LHCN-M2 (cell line): ENCODE measurements at regions not wholly inside any gene's neighbourhood (a gene's known extent, or its start where the extent isn't known, plus 50 kb on each side); places are given as distances from the start of the nearest gene placed in this dataset.

Experiments used
- DNase-seq: peaks from one replicate; pipeline ENCODE4 v3.0.0-alpha.2; 2012; ENCODE audit warnings: low read depth

DNA sequence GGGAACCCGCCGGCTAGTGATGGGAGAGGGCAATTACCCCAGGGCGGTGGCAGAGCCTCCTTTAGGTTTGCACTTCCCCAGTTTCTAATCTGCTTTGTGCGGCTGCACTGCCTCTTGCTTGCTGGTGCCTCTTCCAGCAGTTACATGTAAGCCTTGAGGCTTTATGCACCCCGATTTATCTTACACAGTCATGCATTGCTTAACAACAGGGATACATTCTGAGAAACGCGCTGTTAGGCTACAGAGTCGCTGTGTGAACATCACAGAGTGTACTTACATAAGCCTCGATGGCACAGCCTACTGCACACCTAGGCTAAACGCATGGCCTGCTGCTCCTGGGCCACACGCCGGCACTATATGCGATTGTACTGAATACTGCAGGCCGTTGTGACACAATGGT, 155.6 kb upstream of the MKI67 start:
- DNase-seq = no peak

DNA sequence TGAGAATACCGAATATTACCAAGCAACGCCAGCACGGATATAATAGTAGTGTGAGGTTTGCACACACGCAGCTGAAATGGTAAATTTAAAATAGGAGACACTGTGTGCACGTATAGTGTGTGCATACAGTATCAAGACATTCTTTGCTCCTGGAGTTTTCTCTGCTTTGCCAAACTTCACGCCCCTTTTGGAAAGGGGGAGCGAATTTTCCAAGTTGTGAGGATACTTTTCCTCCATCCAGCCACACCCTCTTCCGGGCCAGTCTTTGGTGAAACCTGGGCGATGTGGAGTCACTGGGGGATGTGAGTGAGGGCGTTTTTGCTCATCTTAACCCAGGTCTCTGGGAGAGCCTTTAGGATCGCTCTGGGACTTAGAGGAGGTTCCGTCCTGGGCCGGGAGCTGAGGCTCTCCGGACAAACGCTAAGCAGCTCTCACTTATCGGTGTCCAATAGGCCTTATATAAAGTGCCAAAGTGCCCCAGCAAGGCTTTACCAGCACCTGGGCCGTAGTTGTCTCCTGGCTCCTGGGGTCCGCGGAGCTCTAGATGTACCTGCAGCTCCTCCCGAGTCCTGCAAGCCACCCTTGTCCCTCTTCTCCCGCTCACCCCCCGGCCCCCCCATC, 160.0 kb upstream of the MKI67 start:
- DNase-seq = no peak

DNA sequence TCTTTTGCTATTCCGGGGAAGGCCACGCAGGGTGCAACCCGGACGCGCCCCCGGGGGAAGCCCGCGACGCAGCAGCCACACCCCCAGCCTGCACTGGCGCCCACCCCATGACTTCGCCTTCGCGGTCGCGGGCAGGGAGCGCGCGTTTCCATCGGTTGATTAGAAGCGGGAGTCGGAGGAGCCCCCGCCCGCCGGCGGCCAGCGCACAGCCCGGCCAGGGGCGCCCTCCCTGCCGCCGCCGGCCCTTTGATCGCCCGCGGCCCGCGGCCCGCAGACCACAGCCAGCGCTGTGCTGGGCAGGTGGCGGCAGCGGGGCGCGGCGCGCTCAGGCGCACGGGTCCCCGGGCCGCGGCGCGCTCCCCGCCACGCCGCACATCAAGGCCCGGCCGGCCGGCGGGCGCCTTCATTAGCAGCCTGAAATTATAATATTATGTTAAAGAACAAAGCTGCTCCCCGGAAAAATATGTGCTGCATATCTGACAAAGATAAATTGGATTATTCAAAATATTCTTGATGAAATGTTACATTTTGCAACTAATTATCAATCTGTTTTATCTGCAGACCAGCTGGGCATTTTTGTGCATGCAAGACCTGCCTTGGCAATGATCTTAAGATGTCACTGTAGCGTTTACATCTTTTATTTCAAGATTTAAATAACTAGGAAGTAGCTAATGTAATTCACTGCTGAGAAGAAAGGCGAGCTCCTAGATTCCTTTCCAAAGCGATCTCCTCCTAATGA, 160.7 kb upstream of the MKI67 start:
- DNase-seq = no peak

DNA sequence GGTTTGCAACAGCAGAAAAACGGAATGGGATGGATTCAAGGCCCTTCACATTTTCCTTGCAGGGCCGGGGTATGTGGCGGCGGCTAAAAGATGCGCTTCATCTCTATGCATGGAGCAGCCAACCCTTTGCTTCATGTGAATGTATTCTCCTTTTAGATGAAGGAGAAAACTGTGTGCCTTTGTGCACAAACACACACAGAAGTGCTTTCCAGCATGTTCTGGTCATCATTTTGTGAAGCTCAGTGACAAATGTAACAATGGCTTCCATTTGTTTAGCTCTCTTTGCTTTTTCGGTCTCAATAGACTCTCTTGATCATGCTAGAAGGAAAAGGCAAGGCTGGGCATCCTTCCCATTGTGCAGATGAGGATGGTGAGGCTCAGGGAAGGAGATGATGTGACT, 161.7 kb upstream of the MKI67 start:
- no peak for DNase-seq

DNA sequence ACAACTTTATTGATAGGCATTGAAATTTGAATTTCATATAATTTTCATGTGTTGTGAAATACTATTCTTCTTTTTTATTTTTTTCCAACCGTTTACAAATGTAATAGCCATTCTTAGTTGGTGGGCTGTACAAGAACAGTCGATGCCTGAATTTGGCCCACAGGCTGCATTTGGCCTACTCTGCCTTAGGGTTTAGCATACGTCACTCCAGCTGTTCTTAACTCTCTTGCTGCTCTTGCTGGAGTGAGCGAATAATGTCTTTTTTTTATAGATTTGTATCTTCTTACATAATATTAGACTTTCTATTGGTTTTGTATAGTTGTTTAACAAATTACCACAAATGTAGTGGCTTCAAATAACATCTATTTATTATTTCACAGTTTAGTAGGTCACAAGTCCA, 163.4 kb upstream of the MKI67 start:
- DNase-seq = no peak

DNA sequence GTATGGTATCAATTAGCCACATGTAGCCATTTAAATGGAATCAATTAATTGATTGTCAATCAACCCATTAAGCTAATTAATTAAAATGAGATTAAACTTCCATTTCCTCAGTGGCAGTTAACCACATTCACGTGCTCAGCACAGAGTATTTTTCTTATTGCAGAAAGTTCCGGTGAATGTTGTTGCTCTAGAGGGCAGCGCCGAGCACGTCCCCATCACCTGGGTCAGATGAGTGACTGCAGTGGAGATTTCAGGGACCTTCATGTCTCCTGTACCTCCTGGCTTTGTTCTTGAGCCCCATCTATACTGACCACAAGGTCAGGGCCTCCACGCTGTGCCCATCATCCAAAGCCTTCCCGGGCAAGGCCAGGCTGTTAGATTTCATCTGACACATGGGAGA, 168.8 kb upstream of the MKI67 start:
- no peak for DNase-seq

DNA sequence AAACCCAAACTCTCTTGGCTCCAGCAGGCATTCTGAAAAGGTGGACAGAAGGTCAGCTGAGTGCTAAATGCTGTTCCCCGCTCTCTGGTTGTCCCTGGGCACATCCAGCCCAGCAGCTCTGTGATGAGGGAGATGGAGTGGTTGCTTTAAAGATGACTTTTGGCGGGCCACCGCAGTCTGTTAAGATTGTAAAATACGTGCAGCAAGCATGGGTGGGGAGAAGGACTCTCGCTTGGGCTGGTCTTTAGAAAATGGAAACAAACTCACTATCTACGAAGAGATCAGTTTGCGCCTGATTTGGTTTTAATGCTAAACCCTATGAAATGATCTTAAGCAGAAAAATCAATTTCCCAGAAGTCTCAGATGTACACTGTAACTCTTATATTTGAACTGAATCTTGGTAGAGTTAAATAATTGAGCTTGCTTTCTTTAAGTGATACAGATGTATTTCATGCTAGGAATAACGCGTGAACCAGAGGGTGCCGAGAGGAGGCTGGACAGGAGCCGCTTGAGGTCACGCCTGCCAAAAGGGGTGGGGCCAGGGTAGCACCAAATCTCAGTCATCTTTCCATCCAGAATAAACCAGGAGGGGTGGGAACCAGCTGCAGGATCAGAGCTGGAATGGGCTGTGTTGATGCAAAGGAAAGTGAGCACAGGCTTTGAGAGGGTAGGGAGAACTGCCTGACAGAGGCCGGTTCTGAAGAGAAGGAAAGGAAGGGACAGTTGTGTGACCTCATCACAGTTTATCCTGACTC, 170.2 kb upstream of the MKI67 start:
- no peak for DNase-seq

DNA sequence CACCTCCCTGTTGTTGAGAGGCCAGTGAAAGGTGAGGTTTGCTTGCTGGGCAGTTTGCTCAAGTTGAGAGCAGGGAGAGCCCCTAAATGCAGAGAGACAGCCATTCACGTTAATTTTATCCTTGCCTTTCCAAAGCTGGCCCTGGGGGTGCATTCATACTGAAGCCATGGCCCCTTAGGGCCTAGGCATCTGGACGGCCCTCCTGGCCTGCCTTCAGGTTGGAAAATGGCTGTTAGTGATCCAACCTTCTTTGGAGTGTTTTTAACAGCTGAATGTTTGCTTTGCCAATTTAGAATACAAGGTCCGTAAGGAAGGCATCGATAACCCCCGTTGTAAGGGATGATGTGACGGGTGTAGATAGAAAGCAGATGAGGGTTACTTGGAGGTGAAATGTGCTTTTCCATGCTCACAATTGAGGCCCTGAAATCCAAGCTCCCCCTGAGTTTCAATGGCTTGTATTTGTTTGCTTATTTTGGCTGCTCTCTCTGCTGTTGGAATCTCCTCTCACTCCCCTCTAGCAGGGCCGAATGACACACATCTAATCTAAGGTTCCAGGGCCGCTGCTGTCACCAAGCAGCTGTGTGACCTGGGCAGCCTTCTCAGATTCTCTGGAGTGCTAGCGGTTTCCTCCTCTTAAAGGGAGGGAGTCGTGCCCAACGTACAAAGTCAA, 171.6 kb upstream of the MKI67 start:
- DNase-seq = no peak

DNA sequence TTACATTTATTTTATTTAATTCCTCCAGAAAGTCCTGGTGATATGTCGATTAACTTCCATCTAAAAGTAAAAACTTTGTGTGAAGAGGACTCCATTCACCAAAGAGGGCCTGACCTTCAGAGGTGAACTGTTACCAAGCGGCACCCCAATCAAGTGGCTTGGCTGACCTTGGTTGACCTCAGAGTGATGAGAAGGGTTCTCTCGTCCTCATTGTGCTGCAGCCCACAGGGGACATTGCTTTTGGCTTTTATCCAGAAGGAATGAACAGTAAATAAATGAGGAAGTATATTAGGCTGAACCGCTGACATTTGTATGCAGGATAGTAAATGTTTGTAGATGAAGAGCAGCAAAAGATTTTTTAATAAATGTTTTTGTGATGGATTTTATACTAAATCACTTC, 172.4 kb upstream of the MKI67 start:
- no peak for DNase-seq

DNA sequence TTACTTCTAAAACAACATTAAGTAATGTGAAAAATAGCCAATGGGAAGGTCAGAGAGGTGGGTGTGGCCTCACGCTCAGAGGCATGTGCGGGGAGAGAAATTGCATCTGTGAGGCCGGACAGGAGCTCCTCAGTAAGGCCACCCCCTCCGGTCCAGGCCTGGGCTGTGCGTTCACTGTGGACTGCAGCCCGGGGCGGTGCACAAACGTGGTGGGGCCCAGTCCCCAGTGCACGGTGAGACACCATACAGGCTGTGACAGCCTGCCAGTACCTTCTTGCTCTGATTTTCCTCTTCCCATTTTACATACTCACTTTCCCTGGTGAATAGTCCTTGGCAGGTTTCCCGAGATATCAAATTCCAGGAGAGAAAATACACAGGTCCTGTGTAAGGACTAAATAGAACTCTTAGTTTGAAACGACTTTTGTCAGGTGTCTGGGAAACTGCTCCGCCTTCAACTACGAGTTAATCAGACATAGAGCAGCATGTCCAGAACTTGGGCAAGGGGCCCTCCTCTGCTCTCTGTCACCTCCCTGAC, 174.1 kb upstream of the MKI67 start:
- DNase-seq = no peak

DNA sequence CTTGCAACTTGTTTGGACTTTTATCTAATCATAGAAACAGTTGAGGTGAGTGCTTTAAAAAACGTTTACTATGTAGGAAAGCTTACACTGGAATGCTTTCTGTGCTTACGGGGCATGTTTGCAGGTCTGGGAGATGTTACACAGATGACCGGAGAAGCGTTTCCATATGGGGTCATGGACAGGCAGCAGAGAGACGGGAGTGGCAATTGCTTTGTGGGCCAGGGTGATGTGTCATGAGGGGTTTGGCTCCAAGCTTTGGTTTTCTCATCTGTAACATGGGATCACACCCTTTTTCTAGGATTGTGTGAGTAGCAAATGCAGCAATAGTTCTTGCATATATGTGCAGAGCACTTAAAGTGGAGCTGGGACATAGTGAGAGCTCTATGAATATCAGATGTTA, 174.8 kb upstream of the MKI67 start:
- no peak for DNase-seq

DNA sequence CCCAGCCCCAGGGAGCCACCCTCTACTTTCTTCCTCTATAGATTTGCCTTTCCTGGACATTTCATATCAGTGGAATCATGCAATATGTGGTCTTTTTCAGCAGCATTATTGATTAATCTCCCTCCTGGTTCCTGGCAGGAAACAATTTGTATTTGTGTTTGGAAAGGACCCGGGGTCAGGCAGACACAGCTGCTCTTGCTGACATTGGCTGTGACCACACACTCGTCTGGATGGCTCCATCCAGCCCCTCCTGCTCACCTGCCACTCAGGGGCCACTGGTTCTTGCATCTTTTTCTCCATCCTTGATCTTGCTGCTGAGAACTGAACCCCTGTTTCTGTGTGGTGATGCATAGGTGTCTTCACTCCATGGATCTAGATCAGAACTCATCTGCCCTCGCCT, 176.6 kb upstream of the MKI67 start:
- no peak for DNase-seq

DNA sequence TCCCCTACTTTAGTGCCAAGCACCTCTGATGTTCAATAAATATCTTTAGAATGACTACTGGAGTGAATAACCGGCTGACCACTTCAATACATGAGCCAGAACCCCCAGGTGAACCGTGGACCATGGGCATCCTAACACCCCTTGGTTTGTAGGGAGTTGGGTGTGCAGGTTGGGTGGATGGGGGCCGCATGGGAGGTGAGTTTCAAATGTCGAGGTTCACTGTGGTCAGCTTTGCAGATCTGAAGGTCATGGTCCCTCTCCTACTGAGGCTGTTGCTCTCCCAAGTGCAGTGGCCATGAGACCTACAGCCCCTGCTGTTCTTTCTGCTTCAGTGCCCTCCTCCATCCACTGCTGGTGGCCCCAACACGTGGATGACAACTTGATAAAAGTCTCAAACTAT, 178.0 kb upstream of the MKI67 start:
- DNase-seq = no peak

DNA sequence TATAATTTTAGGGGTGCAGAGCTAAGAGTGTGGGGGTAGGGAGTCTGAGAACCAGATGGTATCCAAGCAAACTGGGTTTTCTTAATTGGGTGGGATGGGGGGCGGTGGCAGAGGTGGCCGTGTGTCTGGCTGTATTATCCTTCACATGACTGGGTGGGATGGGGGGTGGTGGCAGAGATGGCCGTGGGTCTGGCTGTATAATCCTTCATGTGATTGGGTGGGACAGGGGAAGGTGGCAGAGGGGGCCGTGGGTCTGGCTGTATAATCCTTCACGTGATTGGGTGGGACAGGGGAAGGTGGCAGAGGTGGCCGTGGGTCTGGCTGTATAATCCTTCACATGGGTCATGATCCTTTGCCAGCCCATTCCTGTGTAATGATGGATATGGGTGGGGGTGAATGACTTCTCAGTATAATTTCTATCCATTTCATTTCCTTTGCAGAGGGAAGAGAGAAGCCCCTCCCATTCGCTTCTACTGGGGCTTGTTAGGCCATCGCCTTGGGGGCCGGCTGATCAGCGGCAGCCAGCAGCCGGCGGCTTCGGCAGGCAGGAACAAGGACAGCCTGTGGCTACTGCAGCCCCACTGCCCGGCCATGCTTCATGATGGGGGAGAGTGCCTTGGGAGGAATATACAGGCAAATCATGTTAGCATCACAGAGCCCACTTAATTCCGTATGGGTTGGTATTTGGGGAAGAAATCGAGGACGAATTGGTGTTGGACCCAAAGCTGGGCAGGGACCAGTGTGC, 179.6 kb upstream of the MKI67 start:
- no peak for DNase-seq

DNA sequence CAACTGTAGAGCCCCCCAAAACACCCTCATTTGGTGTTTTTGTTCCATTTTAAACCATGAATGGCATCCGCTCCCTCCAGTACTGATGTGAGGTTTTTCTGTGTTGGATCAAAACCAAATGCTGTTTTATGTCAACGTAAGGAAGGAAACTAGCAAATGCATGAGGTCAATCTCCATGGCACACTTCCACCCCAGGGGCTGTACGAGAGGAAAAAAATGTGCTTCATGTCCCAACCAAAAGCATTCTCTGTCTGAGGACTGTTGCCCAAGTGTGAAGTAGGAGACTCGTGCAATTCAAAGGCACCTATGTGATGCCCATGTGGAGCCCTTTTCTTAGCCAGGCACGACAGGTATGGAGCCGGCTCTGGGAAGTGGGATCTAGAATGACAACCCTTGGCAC, 180.3 kb upstream of the MKI67 start:
- no peak for DNase-seq

DNA sequence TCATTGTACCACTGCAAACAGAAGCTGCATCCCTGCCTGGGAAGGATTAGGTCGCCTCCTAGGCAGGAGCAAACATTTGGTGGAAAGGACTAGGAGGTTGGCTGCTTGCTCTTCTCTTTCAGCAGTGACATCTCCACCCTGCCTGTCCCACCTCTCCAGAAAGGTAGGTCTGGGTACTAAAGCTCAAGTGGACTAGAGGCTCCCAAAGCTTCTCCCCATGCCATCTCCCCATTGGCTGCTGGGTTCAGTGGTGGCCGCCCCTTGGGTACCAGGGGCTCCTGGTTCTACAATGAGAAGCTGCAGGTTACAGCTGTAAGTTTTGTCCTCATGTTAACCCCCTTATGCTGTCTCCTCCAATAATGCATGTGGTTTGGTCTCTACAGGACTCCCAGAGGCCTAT, 180.7 kb upstream of the MKI67 start:
- DNase-seq = no peak

DNA sequence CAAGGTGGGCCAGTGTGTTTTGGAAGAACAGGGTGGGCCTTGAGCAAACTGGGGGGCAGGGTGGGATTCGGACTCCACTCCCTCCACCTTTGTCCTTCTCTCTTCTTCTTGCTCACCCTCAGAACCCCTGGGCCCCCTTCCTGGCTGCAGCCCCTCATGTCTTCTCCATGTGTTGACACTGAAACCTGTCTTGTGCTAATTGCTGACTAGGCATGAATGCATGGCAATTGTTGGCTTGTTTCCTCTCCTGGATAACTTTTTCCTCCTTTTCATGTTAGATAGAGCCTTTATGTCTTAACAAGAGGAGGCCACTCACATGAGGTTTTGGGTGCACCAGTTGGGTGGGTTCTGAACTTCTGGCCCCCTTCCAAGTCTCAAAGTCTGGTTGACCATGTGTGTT, 181.6 kb upstream of the MKI67 start:
- DNase-seq = no peak

DNA sequence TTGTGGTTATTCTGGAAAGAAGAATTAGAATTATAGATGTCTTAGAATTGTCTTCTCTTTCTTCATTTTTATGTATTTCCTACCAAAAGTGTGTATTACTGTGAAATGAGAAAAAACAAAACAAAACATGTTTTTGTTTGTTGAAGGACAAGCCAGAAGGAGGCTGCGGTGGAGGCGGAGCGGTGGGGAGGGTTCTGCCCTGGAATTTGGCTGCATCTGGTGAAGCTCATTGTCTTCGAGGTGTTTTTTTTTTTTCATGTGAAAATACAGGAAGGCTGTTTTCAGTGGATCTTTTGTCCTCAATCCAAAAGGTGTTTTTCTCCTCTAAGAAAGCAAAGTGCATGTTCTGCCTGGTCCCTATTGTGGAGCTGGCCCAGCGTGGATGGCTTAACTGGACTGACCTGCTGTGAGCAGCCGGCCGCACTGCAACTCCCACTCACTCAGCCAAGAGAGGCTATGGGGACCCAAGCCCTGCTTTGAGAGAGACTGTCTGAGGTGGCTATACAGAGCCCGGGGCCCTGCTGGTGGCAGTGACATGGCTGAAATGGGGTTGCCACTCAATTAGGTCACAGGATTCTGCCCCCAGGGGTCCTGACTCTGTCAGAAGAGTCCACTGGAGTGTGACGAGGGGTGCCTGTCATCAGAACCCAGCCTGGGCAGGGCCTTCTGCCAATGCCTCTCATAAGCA, 184.9 kb upstream of the MKI67 start:
- DNase-seq = no peak

DNA sequence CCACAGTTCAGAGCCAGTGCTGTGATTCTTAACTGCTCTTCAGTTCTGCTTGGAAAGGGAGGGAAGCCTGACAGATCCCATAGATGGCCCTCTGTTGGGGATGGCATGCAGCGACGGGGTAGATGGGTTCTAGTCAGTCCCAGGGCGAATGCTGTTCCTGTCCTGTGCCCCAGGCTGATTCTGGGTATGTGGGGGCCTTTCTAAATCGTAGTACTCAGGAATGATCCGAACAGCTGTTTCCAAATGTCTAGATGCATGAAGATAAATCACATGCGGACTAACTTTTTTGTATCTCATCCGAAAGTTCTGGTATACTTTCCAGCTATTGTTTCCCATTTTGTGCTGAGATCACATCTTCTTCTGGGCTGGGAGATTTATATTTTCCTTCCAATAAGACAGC, 186.0 kb upstream of the MKI67 start:
- no peak for DNase-seq

DNA sequence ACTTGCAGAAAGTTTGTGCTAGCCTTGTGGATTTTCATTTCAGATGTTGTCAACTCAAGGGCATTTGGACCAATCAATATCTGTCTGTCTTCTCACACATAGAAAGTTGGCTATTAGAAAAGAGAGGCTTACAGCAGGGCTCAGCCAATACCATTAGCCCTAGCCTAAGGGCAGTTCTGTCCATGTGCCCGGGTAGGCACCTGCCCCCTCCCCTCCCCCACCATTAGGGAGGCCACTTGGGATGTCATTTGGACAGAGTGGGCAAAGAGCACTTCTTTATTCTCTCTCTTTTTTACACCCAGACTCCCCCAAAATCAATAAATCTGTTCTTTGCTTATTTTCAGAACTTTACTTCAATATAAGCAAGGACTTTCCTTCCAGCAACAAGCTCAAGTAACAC, 188.5 kb upstream of the MKI67 start:
- DNase-seq = no peak
